ENCODE measurements at regions not wholly inside any gene's neighbourhood (a gene's known extent, or its start where the extent isn't known, plus 50 kb on each side); places are given as distances from the start of the nearest gene placed in this dataset.

- DNase-seq (ENCODE audit: low spot score) = no peak
- in situ Hi-C loops (cut with MboI; ENCODE audit: low sequenced_read_pairs, unreplicated experiment) = no loop called here
- no peak for TF ChIP-seq CTCF (IDR thresholded peaks at IDR 0.05; ENCODE audit: borderline replicate concordance, control extremely low read depth, extremely low read depth, insufficient read depth, missing control alignments)
Observed at GRCh38 chr3:127037021-127037400, 54.1 kb downstream of the PLXNA1 start.

GRCh38 chr3:127037418-127037841 lies 54.5 kb downstream of the PLXNA1 start:
- TF ChIP-seq CTCF (IDR thresholded peaks at IDR 0.05; ENCODE audit: borderline replicate concordance, control extremely low read depth, extremely low read depth, insufficient read depth, missing control alignments) = no peak
- in situ Hi-C loops (cut with MboI; ENCODE audit: low sequenced_read_pairs, unreplicated experiment) = no loop called here
- no peak for DNase-seq (ENCODE audit: low spot score)

GRCh38 chr3:127037971-127038446 lies 55.1 kb downstream of the PLXNA1 start:
- in situ Hi-C loops (cut with MboI; ENCODE audit: low sequenced_read_pairs, unreplicated experiment) = no loop called here
- no peak for DNase-seq (ENCODE audit: low spot score)
- TF ChIP-seq CTCF (IDR thresholded peaks at IDR 0.05; ENCODE audit: borderline replicate concordance, control extremely low read depth, extremely low read depth, insufficient read depth, missing control alignments) = no peak

DNA sequence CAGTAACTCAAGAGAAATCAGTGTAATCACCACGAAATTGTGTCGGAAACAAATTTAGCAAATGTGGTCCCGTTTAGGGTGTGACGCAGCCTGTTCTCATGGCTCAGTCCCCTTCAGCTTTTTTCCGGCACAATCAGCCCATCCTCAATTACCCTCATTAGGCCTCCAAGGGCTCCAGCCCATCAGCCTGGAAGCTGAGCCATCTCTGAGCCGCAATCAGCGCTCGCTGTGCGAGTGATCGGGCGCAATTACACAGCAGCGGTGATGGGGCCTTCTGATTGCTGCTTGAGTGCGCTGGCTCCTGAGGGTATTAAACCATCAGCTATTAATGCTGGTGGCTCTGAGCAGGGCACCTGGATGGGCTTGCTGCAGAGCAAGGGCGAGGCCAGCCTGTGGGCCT lies 55.6 kb downstream of the PLXNA1 start:
- DNase-seq (ENCODE audit: low spot score) = no peak
- in situ Hi-C loops (cut with MboI; ENCODE audit: low sequenced_read_pairs, unreplicated experiment) = no loop called here
- TF ChIP-seq CTCF (IDR thresholded peaks at IDR 0.05; ENCODE audit: borderline replicate concordance, control extremely low read depth, extremely low read depth, insufficient read depth, missing control alignments) = no peak

- in situ Hi-C loops (cut with MboI; ENCODE audit: low sequenced_read_pairs, unreplicated experiment) = no loop called here
- no peak for TF ChIP-seq CTCF (IDR thresholded peaks at IDR 0.05; ENCODE audit: borderline replicate concordance, control extremely low read depth, extremely low read depth, insufficient read depth, missing control alignments)
- no peak for DNase-seq (ENCODE audit: low spot score)
Observed at GRCh38 chr3:127038923-127039581, 56.1 kb downstream of the PLXNA1 start.

- TF ChIP-seq CTCF (IDR thresholded peaks at IDR 0.05; ENCODE audit: borderline replicate concordance, control extremely low read depth, extremely low read depth, insufficient read depth, missing control alignments) = no peak
- in situ Hi-C loops (cut with MboI; ENCODE audit: low sequenced_read_pairs, unreplicated experiment) = no loop called here
- DNase-seq (ENCODE audit: low spot score) = no peak
Observed at GRCh38 chr3:127039719-127040118, 56.8 kb downstream of the PLXNA1 start.

Measured in GM13976 (cell line).